Subcutaneous abdominal adipose tissue (tissue), 5 donors: ENCODE measurements at regions not wholly inside any gene's neighbourhood (a gene's known extent, or its start where the extent isn't known, plus 50 kb on each side); places are given as distances from the start of the nearest gene placed in this dataset.

ENCODE experiments used
- H3K27ac ChIP-seq: one replicate; pipeline ENCODE4 v1.7.0; 2013; ENCODE audit warnings: low read depth, mild to moderate bottlenecking, inconsistent platforms, low read length, moderate library complexity
- H3K27me3 ChIP-seq, 5 donors: one replicate each; pipeline ENCODE4 v1.7.0; 2013; ENCODE audit warnings: low read length in 5 of 5, inconsistent platforms in 1 of 5; ENCODE audit not compliant: control insufficient read depth in 5 of 5, insufficient read depth in 4 of 5
- H3K36me3 ChIP-seq, 5 donors: one replicate each; pipeline ENCODE4 v1.7.0; 2013; ENCODE audit warnings: low read length in 5 of 5; ENCODE audit not compliant: control insufficient read depth in 5 of 5, insufficient read depth in 5 of 5
- H3K4me1 ChIP-seq, 5 donors: one replicate each; pipeline ENCODE4 v1.7.0; 2013; ENCODE audit warnings: low read length in 5 of 5, mild to moderate bottlenecking in 3 of 5, moderate library complexity in 1 of 5; ENCODE audit not compliant: control insufficient read depth in 5 of 5, insufficient read depth in 5 of 5
- H3K4me3 ChIP-seq, 5 donors: one replicate each; pipeline ENCODE4 v1.7.0; 2013; ENCODE audit warnings: low read length in 5 of 5, low read depth in 1 of 5
- H3K9ac ChIP-seq, 5 donors: one replicate each; pipeline ENCODE4 v1.7.0; 2013; ENCODE audit warnings: low read length in 5 of 5, mild to moderate bottlenecking in 4 of 5, moderate library complexity in 3 of 5
- H3K9me3 ChIP-seq, 5 donors: one replicate each; pipeline ENCODE4 v1.7.0; 2013; ENCODE audit warnings: low read length in 5 of 5; ENCODE audit not compliant: control insufficient read depth in 5 of 5
- donor health status: healthy.
- donor health status: healthy.
- donor health status: healthy.
- donor health status: healthy.
- donor health status: healthy.

- H3K9ac ChIP-seq = no peak overlapping the region
- no peaks in the 10 kb centered on the region for H3K4me1 ChIP-seq
- H3K9me3 ChIP-seq = peaks cover 0 to 5% (median 0%) of the 10 kb centered on the region in 5 donors
- no peaks in the 10 kb centered on the region for H3K36me3 ChIP-seq
- no peak overlapping the region for H3K27ac ChIP-seq
- H3K27me3 ChIP-seq = no peaks in the 10 kb centered on the region
- H3K4me3 ChIP-seq = no peak overlapping the region
Observed at GRCh38 chr4:33878710-33879109, 2365.6 kb downstream of the ARAP2 start.

DNA sequence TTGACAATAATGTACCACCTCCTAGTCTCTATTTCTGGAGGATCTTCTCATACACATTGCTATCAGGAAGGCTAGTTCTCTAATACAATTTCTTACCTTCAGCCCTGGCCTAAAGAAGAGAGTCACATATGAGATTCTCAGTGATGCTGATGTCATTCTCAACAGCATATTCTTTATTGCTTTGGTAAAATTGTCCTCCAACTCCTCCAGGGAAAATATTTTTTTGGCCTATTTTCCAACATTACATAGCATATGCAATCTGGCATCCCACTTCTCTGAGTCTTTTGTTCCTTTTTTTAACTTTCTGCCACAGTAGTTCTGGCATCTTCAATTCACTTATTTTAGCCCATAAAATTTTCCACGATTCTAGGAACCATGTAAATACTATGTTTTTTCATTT lies 2363.1 kb downstream of the ARAP2 start:
- Histone ChIP-seq H3K36me3 (no peaks in the 10 kb centered on the region), H3K4me1 (no peaks in the 10 kb centered on the region), H3K9me3 (peaks cover 0 to 5% (median 0%) of the 10 kb centered on the region in 5 donors), H3K9ac (no peak overlapping the region), H3K4me3 (no peak overlapping the region), H3K27ac (no peak overlapping the region), H3K27me3 (no peaks in the 10 kb centered on the region)

- Histone ChIP-seq H3K36me3 (no peaks in the 10 kb centered on the region), H3K27ac (no peak overlapping the region), H3K4me1 (no peaks in the 10 kb centered on the region), H3K27me3 (no peaks in the 10 kb centered on the region), H3K4me3 (no peak overlapping the region), H3K9ac (no peak overlapping the region), H3K9me3 (peaks cover 0 to 5% (median 0%) of the 10 kb centered on the region in 5 donors)
Observed at GRCh38 chr4:33882246-33882990, 2361.9 kb downstream of the ARAP2 start.

GRCh38 chr4:33883111-33883510 lies 2361.2 kb downstream of the ARAP2 start:
- Histone ChIP-seq H3K4me3 (no peak overlapping the region), H3K9ac (no peak overlapping the region), H3K4me1 (no peaks in the 10 kb centered on the region), H3K9me3 (peaks cover 0 to 5% (median 0%) of the 10 kb centered on the region in 5 donors), H3K27ac (no peak overlapping the region), H3K36me3 (no peaks in the 10 kb centered on the region), H3K27me3 (no peaks in the 10 kb centered on the region)

GRCh38 chr4:33886356-33886755 lies 2358.0 kb downstream of the ARAP2 start:
- H3K9me3 ChIP-seq = no peaks in the 10 kb centered on the region
- no peak overlapping the region for H3K4me3 ChIP-seq
- H3K36me3 ChIP-seq = no peaks in the 10 kb centered on the region
- peaks cover 0 to 5% (median 0%) of the 10 kb centered on the region in 5 donors for H3K4me1 ChIP-seq
- H3K27me3 ChIP-seq = no peaks in the 10 kb centered on the region
- H3K27ac ChIP-seq = no peak overlapping the region
- no peak overlapping the region for H3K9ac ChIP-seq

DNA sequence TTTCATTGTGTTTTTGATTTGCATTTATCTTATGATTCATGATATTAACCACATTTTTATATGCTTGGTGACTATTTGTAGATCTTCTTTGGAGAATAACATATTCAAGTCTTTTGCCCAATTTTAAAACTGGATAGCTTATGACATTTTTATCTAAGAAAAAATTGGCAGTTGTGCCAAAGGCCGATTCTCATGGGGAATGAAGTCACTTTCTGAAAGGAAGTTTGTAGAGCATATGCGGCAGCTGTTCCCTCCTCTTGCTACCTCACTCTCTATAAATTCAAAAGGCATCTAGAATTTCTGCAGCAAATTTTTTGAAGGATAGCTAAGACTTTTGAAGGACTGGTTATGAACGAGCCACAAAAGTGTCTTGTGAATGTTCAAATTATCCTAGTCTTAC lies 2353.5 kb downstream of the ARAP2 start:
- no peak overlapping the region for H3K27ac ChIP-seq
- H3K4me1 ChIP-seq = peaks cover 0 to 5% (median 0%) of the 10 kb centered on the region in 5 donors
- H3K4me3 ChIP-seq = no peak overlapping the region
- no peak overlapping the region for H3K9ac ChIP-seq
- H3K27me3 ChIP-seq = no peaks in the 10 kb centered on the region
- no peaks in the 10 kb centered on the region for H3K9me3 ChIP-seq
- H3K36me3 ChIP-seq = no peaks in the 10 kb centered on the region

DNA sequence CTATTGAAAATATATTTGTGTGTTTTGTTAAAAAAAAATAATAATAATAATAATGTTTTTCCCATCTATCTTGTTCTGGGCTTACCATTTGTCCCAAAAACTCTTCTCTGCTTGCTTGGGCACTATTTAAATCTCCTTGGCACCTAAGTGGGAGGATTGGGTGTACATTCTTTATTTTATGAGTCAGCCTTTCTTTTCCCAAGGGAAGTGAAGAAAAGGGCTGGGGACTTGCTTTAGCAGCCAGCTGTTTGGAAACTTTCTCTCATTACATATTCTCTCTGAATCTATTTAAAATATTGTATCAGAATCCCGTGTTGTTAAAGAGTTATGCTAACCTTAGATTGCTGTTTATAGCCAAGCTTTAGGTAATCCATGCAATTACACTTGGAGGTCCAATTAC lies 2332.4 kb downstream of the ARAP2 start:
- no peak overlapping the region for H3K9ac ChIP-seq
- no peak overlapping the region for H3K4me3 ChIP-seq
- H3K4me1 ChIP-seq = no peaks in the 10 kb centered on the region
- H3K27me3 ChIP-seq = no peaks in the 10 kb centered on the region
- H3K27ac ChIP-seq = no peak overlapping the region
- H3K9me3 ChIP-seq = peaks cover 0 to 17% (median 13%) of the 10 kb centered on the region in 5 donors
- H3K36me3 ChIP-seq = no peaks in the 10 kb centered on the region

DNA sequence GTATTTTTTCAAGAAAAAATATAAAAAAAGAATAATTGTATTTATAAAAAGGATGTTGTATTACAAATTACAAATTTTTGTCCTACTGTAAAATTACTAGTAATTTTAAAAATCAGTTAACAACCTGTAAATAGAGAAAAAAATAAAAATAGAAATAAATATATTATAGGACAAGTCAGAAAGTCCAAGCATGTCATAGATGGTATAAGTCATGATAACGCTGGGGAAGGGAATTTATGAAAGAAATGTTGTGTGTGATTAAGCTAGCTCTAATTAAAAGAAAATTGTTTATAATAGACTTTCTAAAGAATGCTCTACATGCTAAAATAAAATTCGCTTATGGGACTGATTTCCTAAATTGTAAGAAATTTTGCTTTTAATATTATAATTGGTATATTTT lies 2329.9 kb downstream of the ARAP2 start:
- no peaks in the 10 kb centered on the region for H3K36me3 ChIP-seq
- peaks cover 0 to 7% (median 0%) of the 10 kb centered on the region in 5 donors for H3K4me1 ChIP-seq
- H3K9ac ChIP-seq = no peak overlapping the region
- H3K27ac ChIP-seq = no peak overlapping the region
- H3K9me3 ChIP-seq = peaks cover 0 to 17% (median 13%) of the 10 kb centered on the region in 5 donors
- no peaks in the 10 kb centered on the region for H3K27me3 ChIP-seq
- H3K4me3 ChIP-seq = no peak overlapping the region

GRCh38 chr4:33923469-33923868 lies 2320.8 kb downstream of the ARAP2 start:
- H3K4me3 ChIP-seq = no peak overlapping the region
- H3K4me1 ChIP-seq = no peaks in the 10 kb centered on the region
- H3K27ac ChIP-seq = no peak overlapping the region
- H3K36me3 ChIP-seq = no peaks in the 10 kb centered on the region
- peaks cover 0 to 2% (median 0%) of the 10 kb centered on the region in 5 donors for H3K9me3 ChIP-seq
- no peaks in the 10 kb centered on the region for H3K27me3 ChIP-seq
- H3K9ac ChIP-seq = no peak overlapping the region

GRCh38 chr4:33924239-33924638 lies 2320.1 kb downstream of the ARAP2 start:
- no peaks in the 10 kb centered on the region for H3K4me1 ChIP-seq
- H3K9me3 ChIP-seq = peaks cover 0 to 2% (median 0%) of the 10 kb centered on the region in 5 donors
- H3K4me3 ChIP-seq = peak overlapping the region in 1 of 5 donors; percentile 50
- H3K9ac ChIP-seq = no peak overlapping the region
- no peaks in the 10 kb centered on the region for H3K36me3 ChIP-seq
- H3K27ac ChIP-seq = no peak overlapping the region
- H3K27me3 ChIP-seq = no peaks in the 10 kb centered on the region
